Nucleus accumbens (tissue), 56 donors: ENCODE measurements at regions not wholly inside any gene's neighbourhood (a gene's known extent, or its start where the extent isn't known, plus 50 kb on each side); places are given as distances from the start of the nearest gene placed in this dataset.
"Not testable (repeated sequence)": the region's sequence is repeated elsewhere in the genome, so short reads cannot be mapped to it uniquely, and the experiment has no call there.

ENCODE experiments used
- DNase-seq, 56 donors: peaks; one replicate each; lab custom pipeline; 2025; lab: John Stamatoyannopoulos, UW

DNA sequence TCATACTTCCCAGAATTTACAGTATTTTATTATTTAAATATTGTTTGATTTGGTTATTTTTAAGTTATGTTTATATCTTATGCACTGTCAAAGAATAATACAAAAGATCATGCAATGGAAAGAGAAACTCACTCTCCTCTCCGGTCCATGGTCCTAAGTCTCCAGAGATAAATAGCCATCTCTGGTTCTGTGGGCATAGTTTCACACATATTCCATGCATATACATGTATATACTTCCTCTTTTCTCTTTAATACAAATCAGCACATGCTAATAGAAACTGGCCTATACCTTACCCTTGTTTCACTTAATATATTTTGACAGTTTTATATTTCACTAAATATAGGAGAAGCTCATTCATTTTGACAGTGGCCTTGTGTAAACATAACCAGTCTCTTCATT, 901.7 kb upstream of the CITED2 start:
- DNase-seq, result no peak

DNA sequence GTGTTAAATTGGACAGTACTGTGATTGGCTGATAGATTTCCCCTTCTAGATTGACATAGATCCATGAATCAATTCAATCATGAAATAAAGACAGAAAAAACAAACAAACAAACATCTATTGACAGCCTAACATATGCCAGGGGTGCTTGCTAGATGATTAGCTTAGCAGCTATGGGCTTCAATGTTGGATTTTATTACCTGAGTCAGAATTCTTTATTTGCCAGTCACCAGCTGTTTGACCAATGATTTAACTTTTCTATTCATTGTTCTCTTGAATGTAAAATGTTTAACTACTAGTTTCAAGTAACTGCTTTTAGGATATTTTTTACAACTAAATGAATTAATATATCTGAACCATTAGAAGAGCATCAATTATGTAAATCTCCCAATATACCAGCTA, 901.3 kb upstream of the CITED2 start:
- no peak for DNase-seq

DNA sequence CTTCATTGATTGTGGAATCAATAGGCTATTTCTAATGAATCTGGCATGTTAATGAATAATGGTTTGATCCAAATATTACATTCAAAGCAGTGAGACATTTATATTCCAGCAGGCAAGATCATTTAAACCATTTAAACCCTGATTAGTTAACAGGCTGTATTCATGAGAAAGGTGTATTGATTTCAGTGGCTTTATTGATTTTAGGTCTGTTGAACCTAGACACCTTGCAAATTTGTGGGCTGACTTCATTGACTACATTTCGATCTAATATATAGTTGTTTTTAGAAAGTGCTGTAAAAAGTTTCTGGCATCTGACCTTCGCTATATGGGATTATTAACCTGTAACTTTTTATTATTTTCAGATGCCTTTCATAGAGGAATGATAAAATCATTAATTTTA, 900.1 kb upstream of the CITED2 start:
- DNase-seq, result no peak

DNA sequence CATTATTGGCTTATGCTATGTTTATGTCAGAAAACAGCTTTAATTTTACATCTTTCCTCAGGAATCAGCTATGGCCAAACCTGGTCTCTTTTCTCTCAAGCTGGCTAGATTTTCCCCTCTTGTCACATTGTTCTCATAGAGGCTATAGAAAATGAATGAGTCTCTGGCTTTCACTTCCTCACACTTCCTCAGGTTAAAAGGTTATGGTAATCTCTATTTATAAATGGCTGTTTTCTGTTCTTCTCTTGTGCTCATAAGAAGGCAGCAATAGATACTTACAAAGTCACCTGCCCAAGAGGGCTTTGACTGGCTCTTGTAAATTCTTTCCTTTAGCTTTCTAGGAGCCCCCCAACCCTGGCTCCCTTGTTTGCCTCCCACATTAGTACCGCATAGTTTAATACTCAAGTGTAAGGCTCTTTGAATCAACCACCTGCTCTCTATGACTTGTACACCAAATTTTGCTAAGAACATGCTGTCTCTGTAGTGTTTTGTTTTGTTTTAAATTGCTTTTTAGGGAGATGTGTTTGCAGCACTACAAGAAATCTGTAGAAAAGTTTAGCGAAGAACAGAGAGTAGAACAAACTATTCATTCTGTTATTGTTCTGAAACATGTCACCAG, 897.4 kb upstream of the CITED2 start:
- DNase-seq, result no peak

DNA sequence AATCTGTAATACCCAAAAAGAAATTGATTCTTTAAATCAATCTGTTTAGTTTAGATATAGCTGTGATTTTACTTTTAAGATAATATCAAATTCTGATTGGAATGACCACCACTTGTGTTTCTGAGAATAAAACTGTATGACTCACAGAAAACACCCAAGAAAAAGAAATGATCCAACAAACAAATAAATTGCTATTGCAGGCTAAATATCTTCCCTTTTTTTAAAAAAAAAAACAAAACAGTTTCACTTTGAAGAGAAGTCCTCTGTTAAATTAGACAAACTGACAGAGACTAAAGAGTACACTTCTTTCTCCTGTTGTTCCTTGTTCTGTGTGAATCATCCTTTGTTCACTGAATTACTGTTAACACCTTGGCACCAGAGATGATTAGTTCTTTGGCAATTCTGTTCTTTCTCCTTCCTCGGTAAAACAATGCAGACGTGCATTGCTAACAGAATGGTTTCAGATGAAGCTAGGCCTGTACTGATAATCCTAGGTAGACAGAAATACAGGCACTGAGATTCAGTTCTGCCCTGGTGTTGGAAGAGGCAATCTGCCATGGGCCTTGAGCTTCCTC, 895.2 kb upstream of the CITED2 start:
- no peak for DNase-seq

DNA sequence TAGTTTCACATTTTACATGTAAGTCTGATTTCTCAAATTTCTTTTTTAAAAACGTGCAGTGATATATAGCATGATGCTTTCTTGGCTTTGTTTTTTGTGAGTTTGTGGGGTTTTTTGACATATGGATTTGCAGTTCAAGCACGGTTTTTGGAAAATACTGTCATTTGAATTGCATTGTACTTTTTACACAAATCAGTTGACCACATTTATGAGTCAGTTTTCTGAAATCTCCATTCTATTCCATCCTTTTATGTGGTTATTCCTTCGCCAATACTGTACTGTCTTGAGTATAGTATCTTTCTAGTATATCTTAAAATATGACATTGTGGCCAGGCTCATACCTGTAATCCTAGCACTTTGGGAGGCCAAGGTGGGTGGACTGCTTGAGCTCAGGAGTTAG, 890.0 kb upstream of the CITED2 start:
- DNase-seq, result no peak

DNA sequence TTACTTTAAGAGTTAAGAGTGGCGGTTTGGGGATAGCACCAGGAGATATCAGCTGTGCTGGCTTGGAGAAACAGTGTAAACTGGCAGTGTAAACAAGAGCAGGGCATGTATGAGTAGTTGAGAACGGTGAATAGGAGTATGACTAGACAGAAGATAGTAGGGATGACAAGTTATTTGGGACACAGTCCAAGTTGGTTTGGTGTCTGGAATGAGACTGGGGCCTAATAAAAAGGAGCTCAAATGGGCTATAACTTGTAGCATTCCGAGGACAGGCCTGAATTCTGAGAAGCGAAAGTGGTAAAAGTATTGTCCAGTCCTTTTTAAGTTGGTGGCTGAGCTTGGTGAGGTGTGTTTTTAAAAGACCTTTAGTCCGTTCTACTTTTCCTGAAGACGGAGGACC, 883.9 kb upstream of the CITED2 start:
- not testable (repeated sequence) for DNase-seq

DNA sequence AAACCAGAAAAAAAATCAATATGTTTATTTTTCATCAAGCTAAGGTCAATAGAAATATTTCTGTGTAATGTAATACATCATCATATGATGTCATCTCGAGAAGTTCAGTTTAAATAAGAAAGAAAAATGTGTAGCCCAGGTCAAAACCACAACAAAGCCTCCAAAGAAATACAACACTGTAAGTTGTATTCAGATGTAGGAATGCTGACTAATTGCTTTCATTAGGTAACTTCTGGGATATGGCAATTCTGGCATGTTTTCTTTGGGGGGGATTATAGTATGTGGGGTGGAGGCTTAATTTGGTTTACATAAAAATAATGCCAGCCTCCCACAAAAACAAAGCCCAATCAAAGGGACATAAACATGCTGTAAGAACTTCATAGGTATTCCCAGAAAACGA, 881.8 kb upstream of the CITED2 start:
- no peak for DNase-seq

DNA sequence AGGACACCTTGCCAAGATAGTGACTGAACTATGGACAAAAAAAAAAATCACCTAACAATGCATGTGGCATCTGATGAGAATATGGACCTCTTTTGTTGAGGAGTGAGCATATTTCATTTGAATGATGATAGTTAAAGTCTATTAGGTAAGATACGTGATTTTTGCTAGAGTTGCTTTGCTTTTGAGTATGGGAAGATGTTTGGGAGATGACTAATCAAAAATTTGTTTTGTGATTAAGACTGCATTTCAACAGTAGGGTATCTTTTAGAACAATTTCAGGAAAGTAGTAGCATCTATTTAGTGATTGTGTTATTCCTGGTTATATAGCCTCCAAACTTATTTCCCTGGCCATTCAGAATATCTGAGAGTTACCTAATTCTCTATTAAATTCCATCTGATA, 878.6 kb upstream of the CITED2 start:
- DNase-seq, result no peak

DNA sequence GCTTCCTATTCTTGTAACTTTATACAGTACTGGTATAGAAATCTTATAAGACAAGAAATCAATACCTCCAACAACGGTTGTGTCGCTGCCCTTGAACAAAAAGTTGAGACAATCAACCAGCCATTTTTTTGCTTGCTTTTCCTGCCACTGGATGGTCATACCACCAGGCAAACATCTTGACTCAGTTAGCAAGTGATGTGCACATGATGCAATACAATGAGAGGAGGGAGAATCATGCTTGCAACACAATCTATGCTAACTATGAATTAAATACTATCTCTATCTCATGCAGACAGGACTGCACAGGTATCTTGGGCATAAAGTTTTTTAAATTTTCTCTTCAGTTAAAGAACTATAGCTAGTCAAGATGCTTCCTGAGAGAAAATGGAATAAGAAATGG, 877.7 kb upstream of the CITED2 start:
- no peak for DNase-seq

DNA sequence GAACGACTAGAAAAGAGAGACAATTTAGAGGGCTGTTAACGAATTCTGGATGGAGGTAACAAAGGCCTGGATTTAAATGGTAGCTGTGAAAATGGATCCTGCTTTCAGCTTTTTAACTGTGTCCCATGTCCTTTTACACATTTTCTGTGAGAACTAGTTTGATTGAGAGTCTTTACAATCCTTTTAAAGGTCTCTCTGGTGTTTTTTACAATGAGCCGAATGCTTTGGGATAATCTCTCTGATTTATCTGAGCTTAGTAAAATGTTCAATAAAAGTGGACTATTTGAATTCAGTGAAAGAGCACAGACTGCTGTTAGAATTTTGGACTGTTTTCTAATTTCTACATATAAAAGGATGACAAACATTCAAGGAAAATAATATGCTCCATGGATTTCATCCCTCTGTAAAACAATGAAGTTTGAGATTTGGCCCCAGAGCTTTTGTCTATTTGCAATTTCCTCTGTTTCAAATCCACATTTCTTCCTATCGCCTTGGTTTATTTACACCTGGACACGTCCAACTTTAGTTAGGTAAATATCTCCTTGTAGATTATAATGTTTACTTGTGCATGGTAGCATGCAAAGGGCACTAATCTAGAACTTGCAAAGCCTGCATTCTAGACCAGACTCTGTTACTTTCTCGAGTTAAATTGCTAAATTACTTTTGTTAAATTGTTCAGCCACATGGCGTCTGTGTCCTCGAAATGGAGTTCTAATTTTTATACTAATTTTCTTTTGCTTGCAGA, 871.0 kb upstream of the CITED2 start:
- no peak for DNase-seq

DNA sequence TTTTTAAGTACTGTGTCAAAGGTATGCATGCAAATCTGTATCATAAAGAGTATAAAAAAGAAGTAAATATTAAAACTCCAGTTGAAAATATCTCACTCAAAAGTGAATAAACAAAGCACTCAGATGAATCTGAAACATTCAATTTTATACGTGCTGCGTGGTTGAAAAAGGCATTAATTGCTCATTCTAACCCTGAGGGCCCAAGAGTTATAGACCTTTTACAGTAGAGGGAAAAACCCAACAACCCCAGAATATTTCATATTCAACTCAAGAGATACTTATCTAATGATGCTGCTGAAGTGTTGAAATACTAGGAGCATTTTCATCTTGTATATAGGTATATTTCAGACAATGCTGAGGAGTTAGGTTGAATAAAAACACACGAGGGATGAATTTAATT, 862.8 kb upstream of the CITED2 start:
- DNase-seq, result no peak

DNA sequence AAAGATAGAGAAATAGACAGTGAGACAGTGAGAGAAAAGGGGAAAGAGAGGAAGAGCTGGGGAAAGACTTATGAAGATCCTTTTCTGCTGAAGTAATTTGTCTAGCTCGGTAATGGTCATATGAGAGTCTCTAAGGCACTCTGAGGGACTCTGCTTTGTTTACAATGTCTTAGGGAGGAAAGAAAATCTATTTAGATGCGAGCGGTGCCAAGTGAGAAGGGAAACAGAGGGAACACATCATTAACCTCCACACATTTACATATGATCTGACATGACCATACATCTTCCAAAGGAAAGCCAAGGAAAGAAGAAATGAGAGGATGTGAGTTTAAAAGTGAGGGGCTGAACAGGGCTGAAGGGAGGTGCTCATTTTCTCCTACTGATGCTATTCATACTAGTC, 862.3 kb upstream of the CITED2 start:
- DNase-seq, result no peak

DNA sequence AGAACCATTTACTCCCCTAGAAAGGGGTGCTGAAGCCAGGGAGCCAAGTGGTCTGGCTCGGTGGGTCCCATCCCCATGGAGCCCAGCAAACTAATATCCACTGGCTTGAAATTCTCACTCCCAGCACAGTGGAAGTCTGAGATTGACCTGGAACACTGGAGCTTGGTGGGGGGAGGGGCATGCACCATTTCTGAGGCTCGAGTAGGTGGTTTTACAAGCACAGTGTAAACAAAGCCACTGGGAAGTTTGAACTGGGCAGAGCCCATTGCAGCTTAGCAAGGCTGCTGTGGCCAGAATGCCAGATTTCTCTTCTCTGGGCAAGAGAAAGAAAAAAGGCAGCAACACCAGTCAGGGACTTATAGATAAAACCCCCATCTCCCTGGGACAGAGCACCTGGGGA, 855.8 kb upstream of the CITED2 start:
- DNase-seq, result no peak

DNA sequence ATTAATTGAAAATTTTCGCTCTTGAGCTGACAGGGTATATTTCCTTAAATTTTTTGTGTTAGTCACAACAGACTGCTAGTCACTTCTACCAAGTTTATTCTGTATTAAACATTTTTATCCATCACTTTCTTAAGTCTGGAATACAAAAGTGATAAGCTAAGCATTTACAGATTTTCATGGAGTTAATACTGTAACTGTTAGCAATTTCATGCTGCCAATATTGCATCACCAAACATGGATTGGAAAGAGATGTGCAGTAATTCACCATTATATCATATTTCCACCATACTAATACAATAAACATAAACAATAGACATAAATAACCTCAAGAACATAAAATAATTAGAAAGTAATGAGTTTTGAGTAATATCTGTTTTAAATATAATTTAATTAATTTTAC, 854.0 kb upstream of the CITED2 start:
- DNase-seq, result no peak

DNA sequence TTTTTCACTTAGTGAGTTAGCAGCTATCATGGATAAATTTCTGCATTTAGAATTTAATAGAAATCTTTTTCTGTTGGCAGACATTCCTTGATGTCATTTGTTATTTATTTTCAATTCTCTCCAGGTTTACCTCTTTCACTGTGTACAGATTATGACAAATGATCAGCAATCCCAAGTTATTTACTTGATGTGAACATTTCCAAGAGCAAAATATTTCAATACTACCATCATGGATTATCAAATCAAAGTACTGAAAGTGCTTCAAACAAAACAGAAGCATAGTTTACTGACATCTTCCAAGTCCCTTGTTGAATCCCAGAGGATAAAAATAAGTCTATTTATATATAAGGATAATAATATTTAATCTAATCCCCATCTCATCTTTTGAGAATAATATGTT, 852.2 kb upstream of the CITED2 start:
- no peak for DNase-seq

DNA sequence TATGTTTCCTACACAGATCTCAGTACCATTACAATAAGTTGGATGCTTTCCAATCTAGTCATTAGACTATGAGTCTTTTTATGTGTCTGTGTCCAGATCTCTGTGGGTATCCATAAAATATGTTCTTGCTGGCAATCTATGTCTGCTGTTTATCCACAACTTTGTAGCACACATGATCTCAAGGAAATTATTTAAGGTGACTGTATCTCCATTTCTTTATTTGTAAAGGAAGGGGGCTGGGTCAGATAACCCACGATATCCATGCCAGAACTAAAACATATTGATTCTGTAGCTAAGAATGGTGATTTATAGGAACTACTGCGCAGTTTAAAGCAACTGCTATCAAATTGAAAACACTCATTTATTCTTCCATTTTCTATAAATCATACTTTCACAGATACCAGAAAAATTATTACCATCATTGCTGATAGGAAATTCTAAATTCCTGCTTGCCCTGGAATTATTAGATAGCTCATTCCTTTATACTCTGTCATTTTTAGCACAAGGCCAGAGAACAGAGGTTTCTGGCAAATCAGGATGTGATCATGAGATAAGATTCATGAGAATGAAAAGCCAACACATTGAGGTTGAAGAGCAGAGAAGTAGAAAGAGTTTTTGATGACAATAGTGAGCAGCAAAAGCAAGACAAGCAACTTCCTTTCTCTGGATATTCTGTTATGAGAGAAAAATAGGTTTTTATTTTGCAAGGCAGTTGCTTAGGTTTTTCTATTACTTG, 851.4 kb upstream of the CITED2 start:
- DNase-seq, result no peak

DNA sequence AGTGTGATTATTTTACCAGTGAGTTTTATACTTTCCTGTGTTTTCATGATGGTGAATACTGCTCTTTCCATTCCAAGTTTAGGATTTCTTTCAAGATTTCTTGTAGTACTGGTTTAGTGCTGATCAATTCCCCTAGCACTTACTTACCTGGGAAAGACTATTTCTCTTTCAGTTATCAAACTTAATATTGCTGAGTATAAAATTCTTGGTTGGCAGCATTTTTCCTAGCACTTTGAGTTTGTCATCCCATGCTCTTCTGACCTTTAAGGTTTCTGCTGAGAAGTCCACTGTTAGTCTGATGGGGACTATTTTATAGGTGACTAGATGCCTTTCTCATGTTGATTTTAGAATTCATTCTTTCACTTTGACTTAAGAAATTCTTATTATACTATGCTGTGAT, 842.8 kb upstream of the CITED2 start:
- DNase-seq, result no peak

DNA sequence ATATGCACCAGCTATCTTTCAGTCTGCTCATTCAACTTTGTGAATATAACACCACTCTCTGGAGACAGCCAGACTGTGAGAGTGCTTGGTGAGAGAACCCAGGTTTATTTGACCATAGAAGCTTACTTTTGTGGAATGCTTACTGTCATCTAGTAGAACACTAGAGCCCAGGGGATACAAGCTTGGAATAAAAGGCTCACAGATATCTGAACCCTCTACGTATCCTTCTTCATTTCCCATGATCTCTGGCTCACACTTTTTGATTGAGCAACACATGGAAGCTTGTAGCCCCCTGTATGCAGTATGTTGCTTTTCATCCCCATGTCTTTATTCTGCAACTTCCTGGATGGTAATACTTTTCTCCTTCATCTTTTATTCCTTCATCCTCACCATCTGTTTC, 835.3 kb upstream of the CITED2 start:
- DNase-seq, result no peak

DNA sequence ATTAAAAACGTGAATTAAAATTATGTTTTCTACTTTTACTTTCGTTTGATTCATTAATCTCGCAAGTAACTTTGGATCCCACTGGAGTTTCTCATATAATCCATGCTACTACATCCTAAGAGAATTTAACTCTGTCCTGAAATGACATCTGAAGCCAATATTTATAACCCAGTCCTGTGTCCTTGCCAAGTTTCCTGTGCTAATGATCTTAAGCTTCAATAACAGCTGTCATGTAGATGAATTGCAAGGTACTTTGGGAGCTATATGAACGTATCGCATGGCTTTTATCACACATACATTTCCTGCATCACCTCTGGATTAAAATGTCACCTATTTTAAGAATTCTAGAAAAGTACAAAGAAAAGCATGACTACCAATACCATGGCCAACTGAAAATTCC, 833.8 kb upstream of the CITED2 start:
- DNase-seq, result no peak

DNA sequence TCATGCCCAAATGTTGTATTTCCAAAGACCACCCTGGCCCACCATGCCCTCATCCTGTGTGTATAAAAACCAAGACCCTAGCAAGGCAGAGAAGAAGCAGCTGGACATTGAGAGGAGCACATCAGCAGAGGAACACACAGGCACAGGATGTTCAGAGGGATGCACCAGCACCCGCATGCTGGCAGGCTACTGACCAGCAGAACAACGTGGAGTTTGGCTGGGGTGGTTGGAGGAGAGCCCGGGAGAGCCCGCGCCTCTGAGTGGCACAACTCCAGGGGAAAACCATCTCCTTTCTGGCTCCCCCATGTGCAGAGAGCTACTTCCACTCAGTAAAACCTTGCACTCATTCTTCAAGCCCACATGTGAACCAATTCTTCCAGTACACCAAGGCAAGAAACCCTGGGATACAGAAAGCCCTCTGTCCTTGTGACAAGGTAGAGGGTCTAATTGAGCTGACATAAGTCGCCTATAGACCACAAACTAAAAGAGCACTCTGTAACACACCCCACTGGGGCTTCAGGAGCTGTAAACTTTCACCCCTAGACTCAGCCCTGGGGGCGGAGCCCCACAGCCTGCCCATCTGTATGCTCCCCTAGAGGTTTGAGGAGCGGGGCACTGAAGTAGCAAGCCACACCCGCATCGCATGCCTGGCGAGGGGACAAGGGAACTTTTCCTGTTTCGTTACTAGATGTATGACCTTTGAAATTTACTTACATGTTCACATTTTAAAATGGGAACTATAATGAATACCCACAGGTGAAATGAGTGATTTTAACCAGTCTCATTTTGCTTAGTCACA, 831.5 kb upstream of the CITED2 start:
- no peak for DNase-seq
